ENCODE measurements at regions not wholly inside any gene's neighbourhood (a gene's known extent, or its start where the extent isn't known, plus 50 kb on each side); places are given as distances from the start of the nearest gene placed in this dataset.

DNA sequence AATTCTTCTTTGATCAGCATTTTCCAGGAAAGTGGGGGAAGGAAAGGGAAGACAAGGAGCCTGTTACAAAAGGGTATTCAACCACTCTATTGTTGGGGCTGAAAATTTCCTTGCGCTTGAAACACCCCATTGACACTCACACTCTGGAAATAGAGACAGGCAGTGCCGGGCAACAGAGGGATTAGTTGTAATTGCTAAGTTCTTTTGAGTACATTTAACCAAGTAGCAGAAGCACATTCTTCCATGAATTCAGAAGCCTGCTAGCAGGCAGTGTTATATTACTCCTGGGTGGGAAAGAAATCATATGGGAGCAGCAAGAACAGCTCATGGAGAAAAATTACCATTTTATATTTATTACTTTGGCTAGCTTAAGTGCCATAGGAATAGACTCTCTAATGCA, 745.5 kb downstream of the C6orf118 start:
- TF ChIP-seq, protein P1, sequence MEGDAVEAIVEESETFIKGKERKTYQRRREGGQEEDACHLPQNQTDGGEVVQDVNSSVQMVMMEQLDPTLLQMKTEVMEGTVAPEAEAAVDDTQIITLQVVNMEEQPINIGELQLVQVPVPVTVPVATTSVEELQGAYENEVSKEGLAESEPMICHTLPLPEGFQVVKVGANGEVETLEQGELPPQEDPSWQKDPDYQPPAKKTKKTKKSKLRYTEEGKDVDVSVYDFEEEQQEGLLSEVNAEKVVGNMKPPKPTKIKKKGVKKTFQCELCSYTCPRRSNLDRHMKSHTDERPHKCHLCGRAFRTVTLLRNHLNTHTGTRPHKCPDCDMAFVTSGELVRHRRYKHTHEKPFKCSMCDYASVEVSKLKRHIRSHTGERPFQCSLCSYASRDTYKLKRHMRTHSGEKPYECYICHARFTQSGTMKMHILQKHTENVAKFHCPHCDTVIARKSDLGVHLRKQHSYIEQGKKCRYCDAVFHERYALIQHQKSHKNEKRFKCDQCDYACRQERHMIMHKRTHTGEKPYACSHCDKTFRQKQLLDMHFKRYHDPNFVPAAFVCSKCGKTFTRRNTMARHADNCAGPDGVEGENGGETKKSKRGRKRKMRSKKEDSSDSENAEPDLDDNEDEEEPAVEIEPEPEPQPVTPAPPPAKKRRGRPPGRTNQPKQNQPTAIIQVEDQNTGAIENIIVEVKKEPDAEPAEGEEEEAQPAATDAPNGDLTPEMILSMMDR (IDR thresholded peaks at IDR 0.05 in 4 of 5, conservative IDR thresholded peaks at IDR 0.05 in 1 of 5), result no peak
- TF ChIP-seq POLR2A (IDR thresholded peaks at IDR 0.05), result no peak

Measured in gastrocnemius medialis (tissue), 4 donors.